ENCODE measurements at regions not wholly inside any gene's neighbourhood (a gene's known extent, or its start where the extent isn't known, plus 50 kb on each side); places are given as distances from the start of the nearest gene placed in this dataset.

DNA sequence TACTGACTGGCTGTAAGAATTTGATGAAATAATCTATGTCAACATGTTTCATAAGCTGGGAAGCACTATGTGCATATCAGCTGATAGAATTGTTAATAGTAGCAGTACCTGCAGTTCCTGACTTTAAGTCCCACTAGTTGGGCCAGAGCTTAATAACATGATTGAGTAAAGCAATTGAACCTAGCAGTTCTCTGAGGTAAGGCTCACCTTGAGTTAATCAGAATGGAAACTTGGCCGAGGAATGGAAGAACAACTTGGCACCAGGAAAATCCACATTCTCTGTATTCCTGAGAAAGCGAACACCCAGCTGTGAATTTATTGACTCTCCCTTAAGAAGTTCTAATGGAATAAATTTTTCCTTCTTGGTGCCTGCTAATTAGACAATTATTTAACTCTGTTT is 262.6 kb downstream of the IGSF11 start:
- Mint-ChIP-seq H3K27me3 (peaks cover 15% of the 10 kb centered on the region), H3K4me3 (no peak overlapping the region), H3K27ac (no peak overlapping the region), H3K9me3 (no peaks in the 10 kb centered on the region), H3K4me1 (no peaks in the 10 kb centered on the region), H3K36me3 (no peaks in the 10 kb centered on the region)
- no peak for ATAC-seq

DNA sequence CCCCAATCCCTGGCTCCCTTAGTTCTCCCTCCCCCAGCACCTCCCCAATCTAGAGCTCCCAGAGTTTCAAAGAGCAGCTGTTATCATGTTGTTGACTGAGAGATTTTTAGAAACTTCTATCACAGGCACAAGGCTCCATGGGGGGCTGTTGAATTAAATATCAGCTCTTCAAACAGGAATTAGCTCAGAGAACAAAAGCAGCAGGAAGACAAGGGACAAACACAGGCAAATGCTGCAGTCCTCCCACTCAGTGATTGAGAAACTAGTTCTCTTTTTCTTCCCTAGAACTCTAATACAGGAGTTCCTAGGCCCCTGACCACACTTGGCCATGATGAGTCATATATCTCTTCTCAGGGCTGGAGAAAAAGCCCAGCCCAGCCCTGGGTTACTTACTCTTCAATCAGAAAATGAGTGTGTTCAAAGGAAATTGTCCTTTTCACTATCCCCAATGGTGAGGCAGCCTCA is 262.1 kb downstream of the IGSF11 start:
- no peak overlapping the region for H3K27ac Mint-ChIP-seq
- ATAC-seq = peak; percentile 71

DNA sequence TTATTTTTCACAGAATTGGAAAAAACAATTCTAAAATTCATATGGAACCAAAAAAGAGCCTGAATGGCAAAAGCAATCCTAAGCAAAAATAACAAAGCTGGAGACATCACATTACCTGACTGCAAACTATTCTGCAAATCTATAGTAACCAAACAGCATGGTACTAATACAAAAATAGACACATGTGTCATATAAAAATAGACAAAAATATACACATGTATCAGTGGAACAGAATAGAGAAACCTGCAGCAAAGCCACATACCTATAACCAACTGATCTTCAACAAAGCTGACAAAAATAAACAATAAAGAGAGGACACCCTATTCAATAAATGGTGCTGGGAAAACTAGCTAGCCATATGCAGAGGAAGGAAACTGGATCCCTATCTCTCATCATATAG is 259.6 kb downstream of the IGSF11 start:
- Mint-ChIP-seq H3K36me3 (no peaks in the 10 kb centered on the region), H3K9me3 (no peaks in the 10 kb centered on the region), H3K27ac (no peak overlapping the region), H3K4me3 (no peak overlapping the region), H3K4me1 (no peaks in the 10 kb centered on the region), H3K27me3 (peaks cover 15% of the 10 kb centered on the region)
- no peak for ATAC-seq

More for the DNA sequence above, 262.1 kb downstream of the IGSF11 start:
- no peak overlapping the region for H3K4me3 Mint-ChIP-seq
- peaks cover 15% of the 10 kb centered on the region for H3K27me3 Mint-ChIP-seq
- no peaks in the 10 kb centered on the region for H3K9me3 Mint-ChIP-seq
- H3K36me3 Mint-ChIP-seq = no peaks in the 10 kb centered on the region
- H3K4me1 Mint-ChIP-seq = no peaks in the 10 kb centered on the region

DNA sequence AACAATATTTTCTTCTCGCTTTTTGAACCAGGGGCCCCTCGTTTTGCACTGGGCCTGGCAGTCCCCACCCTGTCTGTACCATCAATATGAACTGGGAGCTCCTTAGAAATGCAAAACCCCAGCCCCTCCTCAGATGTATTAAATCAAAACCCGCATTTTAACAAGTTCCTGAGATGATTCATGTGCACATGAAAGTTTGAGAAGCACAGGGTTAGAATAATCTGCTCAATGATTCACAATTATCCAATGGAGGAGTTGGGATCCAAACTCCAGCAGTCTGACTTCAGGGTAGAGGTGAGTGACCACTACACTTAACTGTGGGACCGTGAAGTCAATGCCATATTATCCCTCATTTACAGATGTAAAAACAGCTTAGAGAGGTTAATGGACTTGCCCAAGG is 256.4 kb downstream of the IGSF11 start:
- H3K36me3 Mint-ChIP-seq = no peaks in the 10 kb centered on the region
- H3K4me3 Mint-ChIP-seq = no peak overlapping the region
- no peaks in the 10 kb centered on the region for H3K9me3 Mint-ChIP-seq
- no peak overlapping the region for H3K27ac Mint-ChIP-seq
- peaks cover 15% of the 10 kb centered on the region for H3K27me3 Mint-ChIP-seq
- H3K4me1 Mint-ChIP-seq = no peaks in the 10 kb centered on the region
- ATAC-seq = no peak

DNA sequence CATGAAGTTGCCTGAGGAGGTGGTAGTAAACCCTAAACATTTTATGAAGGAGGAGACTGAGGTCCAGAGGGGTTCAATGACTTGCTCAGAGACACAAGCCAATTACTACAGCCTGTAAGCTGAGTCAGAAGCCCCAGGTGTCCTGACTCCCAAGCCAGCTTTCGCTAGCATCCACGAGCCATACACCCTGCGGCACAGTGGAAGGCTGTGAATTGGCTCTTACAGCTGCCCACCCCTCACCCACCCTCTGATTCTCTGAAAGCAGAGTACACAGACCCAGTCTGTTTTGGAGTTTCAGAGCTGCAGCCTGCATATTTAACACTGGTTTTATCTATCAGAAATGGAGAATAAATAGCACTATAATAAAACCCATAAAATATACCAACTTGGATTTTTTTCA is 253.4 kb downstream of the IGSF11 start:
- Mint-ChIP-seq H3K9me3 (peaks cover 4% of the 10 kb centered on the region), H3K27me3 (peaks cover 9% of the 10 kb centered on the region), H3K27ac (no peak overlapping the region), H3K4me3 (no peak overlapping the region), H3K36me3 (no peaks in the 10 kb centered on the region), H3K4me1 (no peaks in the 10 kb centered on the region)
- ATAC-seq = no peak

DNA sequence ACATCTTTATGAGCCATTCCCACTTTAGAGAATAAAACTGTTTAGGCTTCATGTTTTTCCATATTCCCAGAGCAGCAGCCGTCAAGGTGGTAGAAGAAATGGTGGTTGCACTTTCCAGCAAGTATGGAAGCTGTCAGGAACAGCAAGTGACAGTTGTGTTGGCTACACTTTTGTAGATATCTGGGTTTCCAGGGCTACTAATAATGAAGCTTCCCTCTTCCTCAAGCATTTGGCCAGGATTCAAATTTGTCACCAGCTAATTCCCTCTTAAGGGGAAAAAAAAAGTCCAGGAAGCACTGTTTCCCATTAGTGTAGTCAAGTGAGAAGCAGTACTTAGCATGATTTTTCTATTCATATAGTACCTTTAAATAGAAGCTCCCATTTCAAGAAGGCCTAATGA is 252.8 kb downstream of the IGSF11 start:
- no peak overlapping the region for H3K27ac Mint-ChIP-seq
- H3K36me3 Mint-ChIP-seq = no peaks in the 10 kb centered on the region
- no peaks in the 10 kb centered on the region for H3K4me1 Mint-ChIP-seq
- no peak overlapping the region for H3K4me3 Mint-ChIP-seq
- H3K27me3 Mint-ChIP-seq = peaks cover 9% of the 10 kb centered on the region
- H3K9me3 Mint-ChIP-seq = peaks cover 4% of the 10 kb centered on the region
- no peak for ATAC-seq

DNA sequence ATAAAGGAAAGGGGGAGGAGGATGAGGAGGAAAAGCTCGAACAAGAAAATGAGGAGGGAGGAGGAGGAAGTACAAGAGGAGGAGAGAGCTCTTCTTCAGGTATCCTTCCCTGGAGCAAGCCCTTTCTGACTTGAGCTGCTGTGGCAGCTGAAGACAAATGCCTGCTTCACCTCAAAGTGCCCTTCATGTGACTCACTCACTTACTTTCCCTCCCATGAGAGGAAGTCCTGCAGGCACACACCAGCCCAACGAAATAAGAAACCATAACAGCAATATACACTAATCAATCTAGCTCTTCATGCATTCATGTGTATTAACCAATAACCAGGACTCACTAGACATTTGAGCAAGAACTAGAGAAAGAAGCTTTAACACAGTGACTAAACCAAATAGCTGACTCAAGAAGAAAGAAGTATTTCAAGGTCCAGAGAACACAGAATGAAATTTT is 251.9 kb downstream of the IGSF11 start:
- Mint-ChIP-seq H3K9me3 (peaks cover 4% of the 10 kb centered on the region), H3K4me1 (no peaks in the 10 kb centered on the region), H3K27ac (no peak overlapping the region), H3K4me3 (no peak overlapping the region), H3K27me3 (peaks cover 9% of the 10 kb centered on the region), H3K36me3 (no peaks in the 10 kb centered on the region)
- peak; percentile 65 for ATAC-seq

- no peaks in the 10 kb centered on the region for H3K4me1 Mint-ChIP-seq
- no peak overlapping the region for H3K27ac Mint-ChIP-seq
- no peak overlapping the region for H3K4me3 Mint-ChIP-seq
- ATAC-seq = no peak
- H3K36me3 Mint-ChIP-seq = no peaks in the 10 kb centered on the region
- peaks cover 18% of the 10 kb centered on the region for H3K27me3 Mint-ChIP-seq
- H3K9me3 Mint-ChIP-seq = peaks cover 4% of the 10 kb centered on the region
Measured at GRCh38 chr3:118785415-118785814, 249.2 kb downstream of the IGSF11 start.

GRCh38 chr3:118791246-118791645 is 243.4 kb downstream of the IGSF11 start:
- Mint-ChIP-seq H3K4me1 (no peaks in the 10 kb centered on the region), H3K36me3 (no peaks in the 10 kb centered on the region), H3K27me3 (peaks cover 18% of the 10 kb centered on the region), H3K4me3 (no peak overlapping the region), H3K9me3 (no peaks in the 10 kb centered on the region), H3K27ac (no peak overlapping the region)
- ATAC-seq = no peak

DNA sequence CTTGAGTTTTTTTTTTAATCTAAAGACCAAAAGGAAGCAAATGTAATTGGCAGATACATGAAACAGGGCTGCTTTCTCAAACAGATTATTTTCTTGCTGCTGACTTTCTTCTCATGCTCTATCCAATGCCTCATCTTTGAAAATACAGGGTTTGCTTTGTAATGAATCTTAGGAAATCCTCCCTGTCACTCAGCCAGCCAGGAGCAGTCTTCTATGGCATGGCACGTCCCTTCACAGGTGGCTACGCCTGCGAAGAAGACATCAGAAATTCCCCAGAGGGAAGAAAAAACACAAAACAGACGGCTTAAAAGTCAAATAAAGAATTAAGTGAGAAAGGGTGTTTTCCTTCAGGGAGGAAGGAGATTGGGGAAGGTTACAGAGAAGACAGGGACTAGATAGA is 242.5 kb downstream of the IGSF11 start:
- Mint-ChIP-seq H3K4me3 (no peak overlapping the region), H3K27ac (no peak overlapping the region), H3K36me3 (no peaks in the 10 kb centered on the region), H3K9me3 (no peaks in the 10 kb centered on the region), H3K4me1 (no peaks in the 10 kb centered on the region), H3K27me3 (peaks cover 18% of the 10 kb centered on the region)
- ATAC-seq = no peak

DNA sequence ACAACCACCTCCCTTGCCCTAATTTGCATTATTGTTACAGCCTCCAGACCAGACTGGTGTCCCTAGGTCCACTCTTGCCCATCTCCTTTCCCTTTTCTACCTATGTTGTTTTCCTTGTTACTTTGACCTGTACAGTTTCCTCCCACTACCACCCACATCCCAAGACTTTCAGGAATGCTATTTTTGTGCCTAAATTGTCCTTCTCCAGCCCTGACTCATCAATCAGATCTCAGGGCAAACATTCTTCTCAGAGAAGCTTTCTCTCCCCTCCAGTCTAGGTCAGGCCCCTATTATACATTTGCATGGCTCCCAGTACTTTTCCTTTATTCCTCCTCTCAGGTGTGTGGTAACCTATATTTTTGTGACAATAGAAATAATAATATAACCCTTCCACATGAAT is 241.5 kb downstream of the IGSF11 start:
- Mint-ChIP-seq H3K4me3 (no peak overlapping the region), H3K36me3 (no peaks in the 10 kb centered on the region), H3K4me1 (no peaks in the 10 kb centered on the region), H3K27me3 (peaks cover 18% of the 10 kb centered on the region), H3K27ac (no peak overlapping the region), H3K9me3 (no peaks in the 10 kb centered on the region)
- no peak for ATAC-seq

GRCh38 chr3:118799303-118799702 is 235.3 kb downstream of the IGSF11 start:
- no peak overlapping the region for H3K27ac Mint-ChIP-seq
- no peak overlapping the region for H3K4me3 Mint-ChIP-seq
- no peaks in the 10 kb centered on the region for H3K36me3 Mint-ChIP-seq
- no peak for ATAC-seq
- H3K4me1 Mint-ChIP-seq = no peaks in the 10 kb centered on the region
- H3K9me3 Mint-ChIP-seq = no peaks in the 10 kb centered on the region
- H3K27me3 Mint-ChIP-seq = no peaks in the 10 kb centered on the region

DNA sequence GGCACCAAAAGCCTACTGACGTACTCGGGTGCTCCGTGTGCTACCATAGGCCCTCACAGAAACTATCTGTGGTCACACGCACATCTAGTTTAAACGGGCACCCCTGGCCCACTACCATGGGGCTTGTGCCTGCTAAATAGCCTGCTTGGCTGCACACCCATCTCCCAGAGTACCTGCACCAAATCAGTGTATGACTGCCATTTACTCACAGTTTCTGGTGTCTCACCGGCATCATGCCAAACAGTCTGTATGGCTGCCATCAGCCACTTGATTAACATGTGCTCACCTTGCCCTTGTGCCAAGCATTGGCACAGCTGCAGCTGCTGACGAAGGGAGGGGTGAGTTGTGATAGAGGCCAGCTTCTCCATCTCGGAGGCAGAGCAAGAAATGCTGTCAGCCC is 232.7 kb downstream of the IGSF11 start:
- Mint-ChIP-seq H3K4me1 (no peaks in the 10 kb centered on the region), H3K27ac (no peak overlapping the region), H3K27me3 (no peaks in the 10 kb centered on the region), H3K4me3 (no peak overlapping the region), H3K36me3 (no peaks in the 10 kb centered on the region), H3K9me3 (no peaks in the 10 kb centered on the region)
- no peak for ATAC-seq

DNA sequence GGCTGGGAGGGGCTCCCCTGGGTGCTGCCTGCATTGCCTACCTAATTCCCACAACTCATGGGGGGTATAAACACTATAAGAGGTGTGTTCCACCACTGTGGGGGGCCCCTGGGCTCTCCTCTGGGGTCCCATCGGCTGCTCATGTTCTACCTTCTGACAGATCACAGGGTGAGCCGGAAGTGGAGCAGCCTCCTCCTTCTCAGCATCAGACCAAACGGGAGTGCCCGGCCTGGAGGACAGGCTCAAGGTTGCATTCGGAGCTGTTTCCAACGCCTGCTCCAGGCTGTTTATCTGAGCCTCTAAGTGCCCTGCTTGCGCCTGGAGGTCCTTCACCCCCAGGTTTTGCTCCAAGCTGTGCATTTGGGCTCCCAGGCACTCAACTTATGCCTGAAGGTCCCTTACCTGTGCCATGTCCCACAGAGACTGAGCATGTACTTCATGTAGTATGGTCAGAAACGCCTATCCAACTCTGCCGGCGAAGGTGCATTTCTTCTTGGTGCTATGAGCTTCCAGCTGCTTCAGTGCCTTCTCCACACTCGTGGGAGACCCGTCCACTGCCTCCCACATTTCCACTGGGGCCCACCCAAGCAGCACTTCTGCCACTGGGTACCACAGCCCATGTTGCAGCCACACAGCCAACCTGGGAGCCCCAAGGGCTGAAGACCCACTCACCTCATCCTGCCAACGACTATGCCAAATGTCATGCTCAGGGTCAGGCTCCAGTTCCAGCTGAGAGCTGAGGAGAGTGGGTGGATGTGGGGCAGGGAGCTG is 232.1 kb downstream of the IGSF11 start:
- ATAC-seq = no peak
- Mint-ChIP-seq H3K27me3 (no peaks in the 10 kb centered on the region), H3K27ac (no peak overlapping the region), H3K4me3 (no peak overlapping the region), H3K4me1 (no peaks in the 10 kb centered on the region), H3K36me3 (no peaks in the 10 kb centered on the region), H3K9me3 (no peaks in the 10 kb centered on the region)

DNA sequence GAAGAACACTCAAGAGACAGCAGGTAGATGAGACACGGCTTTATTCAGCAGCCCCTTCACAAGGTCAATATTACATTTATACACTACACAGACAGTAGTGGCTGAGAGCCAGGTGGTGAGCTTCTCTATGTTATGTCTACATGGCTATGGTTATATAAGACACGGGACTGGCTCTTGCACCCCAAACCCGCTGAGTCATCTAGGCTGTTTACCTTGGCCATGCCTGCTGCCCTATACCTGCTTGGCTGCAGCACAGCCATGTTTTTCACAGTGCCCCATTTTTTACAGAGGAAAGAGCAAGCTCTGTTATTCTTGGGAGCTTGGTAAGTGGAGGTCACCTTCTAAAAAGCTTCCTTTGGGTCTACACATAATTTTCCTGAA is 231.6 kb downstream of the IGSF11 start:
- Mint-ChIP-seq H3K36me3 (no peaks in the 10 kb centered on the region), H3K9me3 (no peaks in the 10 kb centered on the region), H3K27ac (no peak overlapping the region), H3K27me3 (no peaks in the 10 kb centered on the region), H3K4me1 (no peaks in the 10 kb centered on the region), H3K4me3 (no peak overlapping the region)
- ATAC-seq = no peak

GRCh38 chr3:118805007-118805406 is 229.6 kb downstream of the IGSF11 start:
- H3K4me3 Mint-ChIP-seq = no peak overlapping the region
- H3K9me3 Mint-ChIP-seq = no peaks in the 10 kb centered on the region
- ATAC-seq = no peak
- H3K4me1 Mint-ChIP-seq = peaks cover 5% of the 10 kb centered on the region
- H3K36me3 Mint-ChIP-seq = no peaks in the 10 kb centered on the region
- H3K27me3 Mint-ChIP-seq = no peaks in the 10 kb centered on the region
- no peak overlapping the region for H3K27ac Mint-ChIP-seq
